ENCODE measurements at regions not wholly inside any gene's neighbourhood (a gene's known extent, or its start where the extent isn't known, plus 50 kb on each side); places are given as distances from the start of the nearest gene placed in this dataset.

- BruUV-seq (replicated peaks): no TSS peak
- no peaks in the 10 kb centered on the region for H3K4me1 ChIP-seq (ENCODE audit: control insufficient read depth, insufficient read depth, low read length)
- intact Hi-C loops (cut with micrococcal nuclease; ENCODE audit: unreplicated experiment) (loop anchor here (2.0 to 10.0 kb wide), 3 partner anchors 167 to 975 kb away; no protein-coding TSS in a partner anchor), in situ Hi-C loops (cut with MboI) (no loop called here)
- RAD21 ChIA-PET (ENCODE audit: unreplicated experiment): interaction anchor here (0.6 to 3.0 kb wide), 11 partner anchors 8 to 659 kb away, joined by 3 to 14 read pairs (median 4); no protein-coding TSS in a partner anchor
- H3K9me3 ChIP-seq (replicated peaks; ENCODE audit: control insufficient read depth, insufficient read depth, low read length): no peaks in the 10 kb centered on the region
- H3K36me3 ChIP-seq (ENCODE audit: control insufficient read depth in 2 of 2, insufficient read depth in 2 of 2, low read length in 1 of 2): no peaks in the 10 kb centered on the region
- H3K9ac ChIP-seq (ENCODE audit: control insufficient read depth, insufficient read depth, low read length): no peak overlapping the region
- H3K27ac ChIP-seq (ENCODE audit: control insufficient read depth, insufficient read depth): no peak overlapping the region
- CTCF ChIA-PET: interaction anchor here (0.6 to 3.7 kb wide), 16 partner anchors 8 to 660 kb away, joined by 3 to 26 read pairs (median 4); no protein-coding TSS in a partner anchor
- no peak overlapping the region for H3K4me3 ChIP-seq
- no peaks in the 10 kb centered on the region for H4K20me1 ChIP-seq (ENCODE audit: control insufficient read depth, insufficient read depth)
- no peak for ATAC-seq
- H3K27me3 ChIP-seq (replicated peaks in 1 of 2; ENCODE audit: control insufficient read depth in 2 of 2, insufficient read depth in 2 of 2, low read length in 1 of 2): no peaks in the 10 kb centered on the region
- no peak for DNase-seq (ENCODE audit: low read depth, low spot score)
- SMC1A ChIA-PET (ENCODE audit: uncharacterized antibody, unreplicated experiment): interaction anchor here (0.6 to 2.7 kb wide), 20 partner anchors 10 to 659 kb away, joined by 3 to 11 read pairs (median 4); no protein-coding TSS in a partner anchor
- POLR2A ChIA-PET: no interaction called here
- 26% methylated on average over 4 of the region's 4 CpGs for WGBS (ENCODE audit: insufficient coverage, insufficient replicate concordance, low lambda C conversion rate, missing lambda C conversion rate)
- H3K79me2 ChIP-seq (ENCODE audit: control insufficient read depth, insufficient read depth, low read length): no peaks in the 10 kb centered on the region
- no peak overlapping the region for H2AFZ ChIP-seq (ENCODE audit: control insufficient read depth, low read depth, low read length)
- no peak for FAIRE-seq
- no peak overlapping the region for H3K4me2 ChIP-seq (ENCODE audit: control insufficient read depth, insufficient read depth)
- TF ChIP-seq, protein P1, sequence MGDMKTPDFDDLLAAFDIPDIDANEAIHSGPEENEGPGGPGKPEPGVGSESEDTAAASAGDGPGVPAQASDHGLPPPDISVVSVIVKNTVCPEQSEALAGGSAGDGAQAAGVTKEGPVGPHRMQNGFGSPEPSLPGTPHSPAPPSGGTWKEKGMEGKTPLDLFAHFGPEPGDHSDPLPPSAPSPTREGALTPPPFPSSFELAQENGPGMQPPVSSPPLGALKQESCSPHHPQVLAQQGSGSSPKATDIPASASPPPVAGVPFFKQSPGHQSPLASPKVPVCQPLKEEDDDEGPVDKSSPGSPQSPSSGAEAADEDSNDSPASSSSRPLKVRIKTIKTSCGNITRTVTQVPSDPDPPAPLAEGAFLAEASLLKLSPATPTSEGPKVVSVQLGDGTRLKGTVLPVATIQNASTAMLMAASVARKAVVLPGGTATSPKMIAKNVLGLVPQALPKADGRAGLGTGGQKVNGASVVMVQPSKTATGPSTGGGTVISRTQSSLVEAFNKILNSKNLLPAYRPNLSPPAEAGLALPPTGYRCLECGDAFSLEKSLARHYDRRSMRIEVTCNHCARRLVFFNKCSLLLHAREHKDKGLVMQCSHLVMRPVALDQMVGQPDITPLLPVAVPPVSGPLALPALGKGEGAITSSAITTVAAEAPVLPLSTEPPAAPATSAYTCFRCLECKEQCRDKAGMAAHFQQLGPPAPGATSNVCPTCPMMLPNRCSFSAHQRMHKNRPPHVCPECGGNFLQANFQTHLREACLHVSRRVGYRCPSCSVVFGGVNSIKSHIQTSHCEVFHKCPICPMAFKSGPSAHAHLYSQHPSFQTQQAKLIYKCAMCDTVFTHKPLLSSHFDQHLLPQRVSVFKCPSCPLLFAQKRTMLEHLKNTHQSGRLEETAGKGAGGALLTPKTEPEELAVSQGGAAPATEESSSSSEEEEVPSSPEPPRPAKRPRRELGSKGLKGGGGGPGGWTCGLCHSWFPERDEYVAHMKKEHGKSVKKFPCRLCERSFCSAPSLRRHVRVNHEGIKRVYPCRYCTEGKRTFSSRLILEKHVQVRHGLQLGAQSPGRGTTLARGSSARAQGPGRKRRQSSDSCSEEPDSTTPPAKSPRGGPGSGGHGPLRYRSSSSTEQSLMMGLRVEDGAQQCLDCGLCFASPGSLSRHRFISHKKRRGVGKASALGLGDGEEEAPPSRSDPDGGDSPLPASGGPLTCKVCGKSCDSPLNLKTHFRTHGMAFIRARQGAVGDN (IDR thresholded peaks at IDR 0.05): no peak
- TF ChIP-seq RCOR1 (conservative IDR thresholded peaks at IDR 0.05; ENCODE audit: low read depth, low read length) (no peak), WRNIP1 (IDR thresholded peaks at IDR 0.05; ENCODE audit: borderline replicate concordance, low read depth, low read length) (no peak), FOXM1 (IDR thresholded peaks at IDR 0.05; ENCODE audit: low read depth, low read length) (no peak), RFX5 (IDR thresholded peaks at IDR 0.05; ENCODE audit: low read depth, low read length) (no peak), SREBF2 (IDR thresholded peaks at IDR 0.05; ENCODE audit: low read length) (no peak), NFYA (IDR thresholded peaks at IDR 0.05; ENCODE audit: borderline replicate concordance, low read depth, low read length) (no peak), STAT1 (conservative IDR thresholded peaks at IDR 0.05) (no peak), SUPT20H (IDR thresholded peaks at IDR 0.05; ENCODE audit: borderline replicate concordance, control insufficient read depth, low read depth, low read length) (no peak), CBX5 (IDR thresholded peaks at IDR 0.05; ENCODE audit: low read depth) (no peak), IRF4 (IDR thresholded peaks at IDR 0.05; ENCODE audit: low read depth, low read length) (no peak), PRDM15 (CRISPR knock-in tag; IDR thresholded peaks at IDR 0.05) (no peak), CBFB (IDR thresholded peaks at IDR 0.05; ENCODE audit: low read depth) (no peak), ZNF274 (IDR thresholded peaks at IDR 0.05; ENCODE audit: insufficient read depth, insufficient read length) (no peak)
- TF ChIP-seq, protein P2, sequence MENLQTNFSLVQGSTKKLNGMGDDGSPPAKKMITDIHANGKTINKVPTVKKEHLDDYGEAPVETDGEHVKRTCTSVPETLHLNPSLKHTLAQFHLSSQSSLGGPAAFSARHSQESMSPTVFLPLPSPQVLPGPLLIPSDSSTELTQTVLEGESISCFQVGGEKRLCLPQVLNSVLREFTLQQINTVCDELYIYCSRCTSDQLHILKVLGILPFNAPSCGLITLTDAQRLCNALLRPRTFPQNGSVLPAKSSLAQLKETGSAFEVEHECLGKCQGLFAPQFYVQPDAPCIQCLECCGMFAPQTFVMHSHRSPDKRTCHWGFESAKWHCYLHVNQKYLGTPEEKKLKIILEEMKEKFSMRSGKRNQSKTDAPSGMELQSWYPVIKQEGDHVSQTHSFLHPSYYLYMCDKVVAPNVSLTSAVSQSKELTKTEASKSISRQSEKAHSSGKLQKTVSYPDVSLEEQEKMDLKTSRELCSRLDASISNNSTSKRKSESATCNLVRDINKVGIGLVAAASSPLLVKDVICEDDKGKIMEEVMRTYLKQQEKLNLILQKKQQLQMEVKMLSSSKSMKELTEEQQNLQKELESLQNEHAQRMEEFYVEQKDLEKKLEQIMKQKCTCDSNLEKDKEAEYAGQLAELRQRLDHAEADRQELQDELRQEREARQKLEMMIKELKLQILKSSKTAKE (IDR thresholded peaks at IDR 0.05; ENCODE audit: low read depth, poor library complexity, severe bottlenecking): no peak
Measured at GRCh38 chr5:164672205-164672604, 1166.8 kb downstream of the MAT2B start.

Measured in GM12878 (cell line).